ENCODE measurements at regions not wholly inside any gene's neighbourhood (a gene's known extent, or its start where the extent isn't known, plus 50 kb on each side); places are given as distances from the start of the nearest gene placed in this dataset.

- H3K27me3 ChIP-seq (ENCODE audit: insufficient read depth, low read length): no peaks in the 10 kb centered on the region
- no peak overlapping the region for H3K4me3 ChIP-seq (ENCODE audit: insufficient read depth, low read depth, low read length)
- no peak for TF ChIP-seq EZH2 (IDR thresholded peaks at IDR 0.05; ENCODE audit: insufficient read depth, low read length)
- TF ChIP-seq, protein P1, sequence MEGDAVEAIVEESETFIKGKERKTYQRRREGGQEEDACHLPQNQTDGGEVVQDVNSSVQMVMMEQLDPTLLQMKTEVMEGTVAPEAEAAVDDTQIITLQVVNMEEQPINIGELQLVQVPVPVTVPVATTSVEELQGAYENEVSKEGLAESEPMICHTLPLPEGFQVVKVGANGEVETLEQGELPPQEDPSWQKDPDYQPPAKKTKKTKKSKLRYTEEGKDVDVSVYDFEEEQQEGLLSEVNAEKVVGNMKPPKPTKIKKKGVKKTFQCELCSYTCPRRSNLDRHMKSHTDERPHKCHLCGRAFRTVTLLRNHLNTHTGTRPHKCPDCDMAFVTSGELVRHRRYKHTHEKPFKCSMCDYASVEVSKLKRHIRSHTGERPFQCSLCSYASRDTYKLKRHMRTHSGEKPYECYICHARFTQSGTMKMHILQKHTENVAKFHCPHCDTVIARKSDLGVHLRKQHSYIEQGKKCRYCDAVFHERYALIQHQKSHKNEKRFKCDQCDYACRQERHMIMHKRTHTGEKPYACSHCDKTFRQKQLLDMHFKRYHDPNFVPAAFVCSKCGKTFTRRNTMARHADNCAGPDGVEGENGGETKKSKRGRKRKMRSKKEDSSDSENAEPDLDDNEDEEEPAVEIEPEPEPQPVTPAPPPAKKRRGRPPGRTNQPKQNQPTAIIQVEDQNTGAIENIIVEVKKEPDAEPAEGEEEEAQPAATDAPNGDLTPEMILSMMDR (IDR thresholded peaks at IDR 0.05; ENCODE audit: insufficient read depth, low read depth, low read length): no peak
- no peaks in the 10 kb centered on the region for H3K9me3 ChIP-seq (ENCODE audit: insufficient read depth, low read depth, low read length)
- no peak overlapping the region for H3K9ac ChIP-seq (ENCODE audit: low read length)
- H3K4me2 ChIP-seq (ENCODE audit: low read length): no peak overlapping the region
- no peak overlapping the region for H3K27ac Mint-ChIP-seq (ENCODE audit: unreplicated experiment)
- H3K9me3 Mint-ChIP-seq (ENCODE audit: unreplicated experiment): no peaks in the 10 kb centered on the region
- H3K27ac ChIP-seq (ENCODE audit: low read depth, low read length): no peak overlapping the region
- no peaks in the 10 kb centered on the region for H3K36me3 ChIP-seq (ENCODE audit: insufficient read depth, low read length)
- no peak for DNase-seq (ENCODE audit: low read depth)
- no peak overlapping the region for H3K4me3 Mint-ChIP-seq (ENCODE audit: unreplicated experiment)
- H3K4me1 Mint-ChIP-seq (ENCODE audit: low read depth, unreplicated experiment): peaks cover 6% of the 10 kb centered on the region
- FAIRE-seq: no peak
- H3K27me3 Mint-ChIP-seq (ENCODE audit: low read depth, unreplicated experiment): no peaks in the 10 kb centered on the region
- no peaks in the 10 kb centered on the region for H4K20me1 ChIP-seq (ENCODE audit: insufficient read depth, low read length)
- no peak overlapping the region for H2AFZ ChIP-seq (ENCODE audit: low read depth, low read length)
- H3K79me2 ChIP-seq (ENCODE audit: insufficient read depth, low read length): no peaks in the 10 kb centered on the region
- no peaks in the 10 kb centered on the region for H3K36me3 Mint-ChIP-seq (ENCODE audit: low read depth, unreplicated experiment)
- no peaks in the 10 kb centered on the region for H3K4me1 ChIP-seq (ENCODE audit: insufficient read depth, low read length)
Observed at GRCh38 chr7:10120936-10121335, 852.7 kb upstream of the PHF14 start.

DNA sequence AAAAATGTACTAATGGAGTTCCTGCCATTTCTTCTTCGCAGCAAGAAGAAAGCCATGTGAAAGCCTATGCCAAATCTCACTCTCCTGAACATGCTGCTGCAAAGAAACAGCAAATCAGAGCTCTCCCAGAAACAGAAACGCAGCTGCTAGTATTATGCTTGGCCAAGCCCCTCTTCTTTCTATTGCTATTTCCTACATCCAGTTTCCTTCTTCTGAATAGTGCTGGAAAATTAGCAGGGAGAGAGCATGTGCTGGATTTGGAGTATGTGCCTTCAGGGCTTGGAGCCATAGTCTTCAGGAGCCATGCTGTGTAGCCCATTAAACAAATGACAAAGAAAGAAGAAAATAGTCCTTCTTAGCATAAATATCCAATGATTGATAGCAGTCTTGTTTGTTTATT, 852.0 kb upstream of the PHF14 start:
- Histone ChIP-seq H3K27me3 (ENCODE audit: insufficient read depth, low read length) (no peaks in the 10 kb centered on the region), H3K79me2 (ENCODE audit: insufficient read depth, low read length) (no peaks in the 10 kb centered on the region), H3K4me1 (ENCODE audit: insufficient read depth, low read length) (no peaks in the 10 kb centered on the region), H3K4me3 (ENCODE audit: insufficient read depth, low read depth, low read length) (no peak overlapping the region), H4K20me1 (ENCODE audit: insufficient read depth, low read length) (no peaks in the 10 kb centered on the region), H3K27ac (ENCODE audit: low read depth, low read length) (no peak overlapping the region), H3K4me2 (ENCODE audit: low read length) (no peak overlapping the region), H3K9ac (ENCODE audit: low read length) (no peak overlapping the region), H3K36me3 (ENCODE audit: insufficient read depth, low read length) (no peaks in the 10 kb centered on the region), H3K9me3 (ENCODE audit: insufficient read depth, low read depth, low read length) (no peaks in the 10 kb centered on the region), H2AFZ (ENCODE audit: low read depth, low read length) (no peak overlapping the region)
- peaks cover 6% of the 10 kb centered on the region for H3K4me1 Mint-ChIP-seq (ENCODE audit: low read depth, unreplicated experiment)
- DNase-seq (ENCODE audit: low read depth): no peak
- TF ChIP-seq EZH2 (IDR thresholded peaks at IDR 0.05; ENCODE audit: insufficient read depth, low read length): no peak
- TF ChIP-seq, protein P1 (IDR thresholded peaks at IDR 0.05; ENCODE audit: insufficient read depth, low read depth, low read length): no peak
- H3K36me3 Mint-ChIP-seq (ENCODE audit: low read depth, unreplicated experiment): no peaks in the 10 kb centered on the region
- H3K9me3 Mint-ChIP-seq (ENCODE audit: unreplicated experiment): no peaks in the 10 kb centered on the region
- H3K27me3 Mint-ChIP-seq (ENCODE audit: low read depth, unreplicated experiment): no peaks in the 10 kb centered on the region
- no peak overlapping the region for H3K4me3 Mint-ChIP-seq (ENCODE audit: unreplicated experiment)
- no peak overlapping the region for H3K27ac Mint-ChIP-seq (ENCODE audit: unreplicated experiment)
- no peak for FAIRE-seq

GRCh38 chr7:10122551-10123100, 851.0 kb upstream of the PHF14 start:
- DNase-seq (ENCODE audit: low read depth) (no peak), FAIRE-seq (no peak)
- Histone ChIP-seq H3K4me2 (ENCODE audit: low read length) (no peak overlapping the region), H3K36me3 (ENCODE audit: insufficient read depth, low read length) (no peaks in the 10 kb centered on the region), H3K27ac (ENCODE audit: low read depth, low read length) (no peak overlapping the region), H4K20me1 (ENCODE audit: insufficient read depth, low read length) (no peaks in the 10 kb centered on the region), H3K79me2 (ENCODE audit: insufficient read depth, low read length) (no peaks in the 10 kb centered on the region), H2AFZ (ENCODE audit: low read depth, low read length) (peak overlapping the region; percentile 32), H3K4me1 (ENCODE audit: insufficient read depth, low read length) (no peaks in the 10 kb centered on the region), H3K9ac (ENCODE audit: low read length) (no peak overlapping the region), H3K9me3 (ENCODE audit: insufficient read depth, low read depth, low read length) (no peaks in the 10 kb centered on the region), H3K27me3 (ENCODE audit: insufficient read depth, low read length) (no peaks in the 10 kb centered on the region), H3K4me3 (ENCODE audit: insufficient read depth, low read depth, low read length) (no peak overlapping the region)
- no peak for TF ChIP-seq EZH2 (IDR thresholded peaks at IDR 0.05; ENCODE audit: insufficient read depth, low read length)
- TF ChIP-seq, protein P1 (IDR thresholded peaks at IDR 0.05; ENCODE audit: insufficient read depth, low read depth, low read length): no peak
- H3K27me3 Mint-ChIP-seq (ENCODE audit: low read depth, unreplicated experiment): no peaks in the 10 kb centered on the region
- peaks cover 6% of the 10 kb centered on the region for H3K4me1 Mint-ChIP-seq (ENCODE audit: low read depth, unreplicated experiment)
- H3K27ac Mint-ChIP-seq (ENCODE audit: unreplicated experiment): no peak overlapping the region
- no peaks in the 10 kb centered on the region for H3K36me3 Mint-ChIP-seq (ENCODE audit: low read depth, unreplicated experiment)
- no peaks in the 10 kb centered on the region for H3K9me3 Mint-ChIP-seq (ENCODE audit: unreplicated experiment)
- no peak overlapping the region for H3K4me3 Mint-ChIP-seq (ENCODE audit: unreplicated experiment)

Data from astrocyte (in vitro differentiated cells and primary cell).